GM23338 (cell line): ENCODE measurements at regions not wholly inside any gene's neighbourhood (a gene's known extent, or its start where the extent isn't known, plus 50 kb on each side); places are given as distances from the start of the nearest gene placed in this dataset.

Experiments
- CREB1 ChIP-seq: fragments of 250-450 bp; sonication (Bioruptor Pico); IDR thresholded peaks from 2 replicates; pipeline ENCODE4 v1.5.0; 2020; ENCODE audit warnings: low read depth, mild to moderate bottlenecking, moderate library complexity
- CTCF ChIP-seq, 2 experiments: fragments of 200-600 bp in 1 of 2; sonication (generic) in 1 of 2; conservative IDR thresholded peaks; 2 replicates each; pipeline versions ENCODE4 v1.5.1 to v1.6.1; 2016 to 2017; ENCODE audit warnings: antibody characterized with exemption in 2 of 2, low read depth in 2 of 2, mild to moderate bottlenecking in 2 of 2, moderate library complexity in 1 of 2
- EZH2 ChIP-seq: fragments of 200-600 bp; sonication (generic); IDR thresholded peaks from one replicate; pipeline ENCODE4 v1.8.0; 2017; ENCODE audit warnings: antibody characterized with exemption, mild to moderate bottlenecking, low read depth; ENCODE audit not compliant: unreplicated experiment
- EZH2phosphoT487 ChIP-seq: fragments of 200-600 bp; sonication (generic); IDR thresholded peaks from one replicate; pipeline ENCODE4 v1.8.1; 2018; ENCODE audit warnings: antibody characterized with exemption; ENCODE audit not compliant: unreplicated experiment
- JUNB ChIP-seq: IDR thresholded peaks from one replicate; pipeline ENCODE4 v1.6.1; 2016; ENCODE audit warnings: antibody characterized with exemption; ENCODE audit not compliant: unreplicated experiment
- POLR2AphosphoS5 ChIP-seq: IDR thresholded peaks from 2 replicates; pipeline ENCODE4 v1.6.1; 2016; ENCODE audit warnings: antibody characterized with exemption, low read depth
- REST ChIP-seq: IDR thresholded peaks from one replicate; pipeline ENCODE4 v1.6.1; 2018; ENCODE audit warnings: antibody characterized with exemption; ENCODE audit not compliant: unreplicated experiment

GRCh38 chr14:34172550-34173368 lies 221.9 kb upstream of the EGLN3 start:
- TF ChIP-seq CTCF (conservative IDR thresholded peaks at IDR 0.05; ENCODE audit: low read depth in 2 of 2): no peak
- no peak for TF ChIP-seq POLR2AphosphoS5
- no peak for TF ChIP-seq EZH2
- no peak for TF ChIP-seq EZH2phosphoT487
- TF ChIP-seq REST: no peak
- TF ChIP-seq JUNB: no peak
- TF ChIP-seq CREB1 (CRISPR knock-in tag): no peak
